BLaER1 treated with 17β-estradiol and CSF1 and Interleukin-3, amounts not matched to agents 10 nM and 100 nM (cell line): ENCODE measurements at regions not wholly inside any gene's neighbourhood (a gene's known extent, or its start where the extent isn't known, plus 50 kb on each side); places are given as distances from the start of the nearest gene placed in this dataset.
"Not testable (repeated sequence)": the region's sequence is repeated elsewhere in the genome, so short reads cannot be mapped to it uniquely, and the experiment has no call there.

Source experiments
- H3K27ac ChIP-seq, 11 experiments: shearing (Covaris generic); formaldehyde crosslinking; 2 replicates each; pipeline ENCODE4 v1.8.1; 2022
- H3K27me3 ChIP-seq, 11 experiments: shearing (Covaris generic); formaldehyde crosslinking; 2 replicates each; pipeline ENCODE4 v1.8.1; 2022
- H3K36me3 ChIP-seq, 11 experiments: shearing (Covaris generic); formaldehyde crosslinking; 2 replicates each; pipeline ENCODE4 v1.8.1; 2022
- H3K4me1 ChIP-seq, 10 experiments: shearing (Covaris generic); formaldehyde crosslinking; 2 replicates each; pipeline ENCODE4 v1.8.1; 2022
- H3K4me2 ChIP-seq, 11 experiments: shearing (Covaris generic); formaldehyde crosslinking; 2 replicates each; pipeline ENCODE4 v1.8.1; 2022
- H3K4me3 ChIP-seq, 10 experiments: shearing (Covaris generic); formaldehyde crosslinking; 2 replicates each; pipeline ENCODE4 v1.8.1; 2022
- H3K9ac ChIP-seq, 11 experiments: shearing (Covaris generic); formaldehyde crosslinking; 2 replicates each; pipeline ENCODE4 v1.8.1; 2022
- H3K9me3 ChIP-seq, 11 experiments: shearing (Covaris generic); formaldehyde crosslinking; replicated peaks in 1 of 11; 2 replicates each; pipeline ENCODE4 v1.8.1; 2022
- H4K20me1 ChIP-seq, 11 experiments: shearing (Covaris generic); formaldehyde crosslinking; 2 replicates each; pipeline ENCODE4 v1.8.1; 2022
- Cebpa-rat ChIP-seq, 11 experiments: shearing (Covaris generic); IDR thresholded peaks; 2 replicates each; pipeline ENCODE4 v1.8.1; 2022

GRCh38 chr16:77113835-77114234 lies 77.2 kb upstream of the MON1B start:
- H3K27ac ChIP-seq, result no peak overlapping the region
- no peaks in the 10 kb centered on the region for H3K9me3 ChIP-seq
- H3K9ac ChIP-seq, result no peak overlapping the region
- peak overlapping the region in 2 of 11 experiments; percentile 7 to 23; a peak in 1 of 22 replicates for H3K4me2 ChIP-seq
- no peak for TF ChIP-seq Cebpa-rat (IDR thresholded peaks at IDR 0.05)
- H3K36me3 ChIP-seq, result no peaks in the 10 kb centered on the region
- peaks cover 0 to 14% (median 0%) of the 10 kb centered on the region in 10 experiments; a peak in 3 of 20 replicates for H3K4me1 ChIP-seq
- H3K4me3 ChIP-seq, result no peak overlapping the region
- no peaks in the 10 kb centered on the region for H3K27me3 ChIP-seq
- H4K20me1 ChIP-seq, result no peaks in the 10 kb centered on the region

- H3K4me3 ChIP-seq, H3K9me3 ChIP-seq, H4K20me1 ChIP-seq, H3K36me3 ChIP-seq, H3K9ac ChIP-seq, H3K27me3 ChIP-seq, H3K27ac ChIP-seq: not testable (repeated sequence)
- Histone ChIP-seq H3K4me2 (peak overlapping the region in 2 of 11 experiments; percentile 7 to 23; a peak in 1 of 22 replicates), H3K4me1 (peaks cover 0 to 14% (median 0%) of the 10 kb centered on the region in 10 experiments; a peak in 3 of 20 replicates)
Measured at GRCh38 chr16:77114361-77114760, 76.6 kb upstream of the MON1B start.

- no peak overlapping the region for H3K4me3 ChIP-seq
- no peak for TF ChIP-seq Cebpa-rat (IDR thresholded peaks at IDR 0.05)
- H3K9me3 ChIP-seq, result no peaks in the 10 kb centered on the region
- H4K20me1 ChIP-seq, result no peaks in the 10 kb centered on the region
- no peak overlapping the region for H3K4me2 ChIP-seq
- H3K4me1 ChIP-seq, result peaks cover 0 to 14% (median 0%) of the 10 kb centered on the region in 10 experiments; a peak in 3 of 20 replicates
- no peak overlapping the region for H3K9ac ChIP-seq
- no peaks in the 10 kb centered on the region for H3K36me3 ChIP-seq
- no peaks in the 10 kb centered on the region for H3K27me3 ChIP-seq
- H3K27ac ChIP-seq, result no peak overlapping the region
Measured at GRCh38 chr16:77116856-77117255, 74.1 kb upstream of the MON1B start.

- Histone ChIP-seq H3K9me3 (no peaks in the 10 kb centered on the region), H3K4me3 (no peak overlapping the region), H3K36me3 (no peaks in the 10 kb centered on the region), H3K4me1 (peaks cover 0 to 14% (median 0%) of the 10 kb centered on the region in 10 experiments; a peak in 3 of 20 replicates), H3K27ac (no peak overlapping the region), H3K27me3 (no peaks in the 10 kb centered on the region), H3K4me2 (no peak overlapping the region), H4K20me1 (no peaks in the 10 kb centered on the region), H3K9ac (no peak overlapping the region)
- no peak for TF ChIP-seq Cebpa-rat (IDR thresholded peaks at IDR 0.05)
Measured at GRCh38 chr16:77117707-77118106, 73.3 kb upstream of the MON1B start.

GRCh38 chr16:77131398-77131797 lies 59.6 kb upstream of the MON1B start:
- H3K36me3 ChIP-seq, result no peaks in the 10 kb centered on the region
- no peaks in the 10 kb centered on the region for H3K27me3 ChIP-seq
- H3K4me2 ChIP-seq, result no peak overlapping the region
- no peak overlapping the region for H3K27ac ChIP-seq
- H4K20me1 ChIP-seq, result no peaks in the 10 kb centered on the region
- no peaks in the 10 kb centered on the region for H3K4me1 ChIP-seq
- H3K9me3 ChIP-seq, result peaks cover 0 to 3% (median 0%) of the 10 kb centered on the region in 11 experiments; a peak in 2 of 22 replicates
- TF ChIP-seq Cebpa-rat (IDR thresholded peaks at IDR 0.05), result no peak
- no peak overlapping the region for H3K4me3 ChIP-seq
- H3K9ac ChIP-seq, result no peak overlapping the region

GRCh38 chr16:77132051-77132618 lies 58.9 kb upstream of the MON1B start:
- no peak for TF ChIP-seq Cebpa-rat (IDR thresholded peaks at IDR 0.05)
- no peaks in the 10 kb centered on the region for H4K20me1 ChIP-seq
- no peak overlapping the region for H3K4me3 ChIP-seq
- H3K27ac ChIP-seq, result no peak overlapping the region
- H3K4me1 ChIP-seq, result no peaks in the 10 kb centered on the region
- no peak overlapping the region for H3K4me2 ChIP-seq
- H3K27me3 ChIP-seq, result no peaks in the 10 kb centered on the region
- peaks cover 0 to 3% (median 0%) of the 10 kb centered on the region in 11 experiments; a peak in 2 of 22 replicates for H3K9me3 ChIP-seq
- no peak overlapping the region for H3K9ac ChIP-seq
- no peaks in the 10 kb centered on the region for H3K36me3 ChIP-seq

- H4K20me1 ChIP-seq, result no peaks in the 10 kb centered on the region
- H3K4me1 ChIP-seq, result no peaks in the 10 kb centered on the region
- no peaks in the 10 kb centered on the region for H3K36me3 ChIP-seq
- H3K9me3 ChIP-seq, result no peaks in the 10 kb centered on the region
- no peak overlapping the region for H3K27ac ChIP-seq
- H3K4me2 ChIP-seq, result no peak overlapping the region
- TF ChIP-seq Cebpa-rat (IDR thresholded peaks at IDR 0.05), result no peak
- H3K9ac ChIP-seq, result no peak overlapping the region
- H3K4me3 ChIP-seq, result no peak overlapping the region
- no peaks in the 10 kb centered on the region for H3K27me3 ChIP-seq
Measured at GRCh38 chr16:77133706-77134105, 57.3 kb upstream of the MON1B start.

GRCh38 chr16:77137045-77137444 lies 53.9 kb upstream of the MON1B start:
- Histone ChIP-seq H3K4me3 (no peak overlapping the region), H4K20me1 (no peaks in the 10 kb centered on the region), H3K27me3 (no peaks in the 10 kb centered on the region), H3K4me1 (no peaks in the 10 kb centered on the region), H3K27ac (no peak overlapping the region), H3K9me3 (no peaks in the 10 kb centered on the region), H3K36me3 (no peaks in the 10 kb centered on the region), H3K9ac (no peak overlapping the region), H3K4me2 (no peak overlapping the region)
- TF ChIP-seq Cebpa-rat (IDR thresholded peaks at IDR 0.05), result no peak
